GM12874 (cell line): ENCODE measurements at regions not wholly inside any gene's neighbourhood (a gene's known extent, or its start where the extent isn't known, plus 50 kb on each side); places are given as distances from the start of the nearest gene placed in this dataset.

ENCODE experiments used
- CTCF ChIP-seq: IDR thresholded peaks from 2 replicates; pipeline ENCODE4 v1.5.1; 2011; ENCODE audit warnings: low read depth, mild to moderate bottlenecking, control low read depth, low read length, moderate library complexity; ENCODE audit not compliant: insufficient read depth

GRCh38 chr9:126211441-126212074 lies 115.1 kb upstream of the MVB12B start:
- TF ChIP-seq CTCF: no peak

GRCh38 chr9:126215486-126215885 lies 111.1 kb upstream of the MVB12B start:
- no peak for TF ChIP-seq CTCF

GRCh38 chr9:126216826-126217225 lies 109.8 kb upstream of the MVB12B start:
- no peak for TF ChIP-seq CTCF

- no peak for TF ChIP-seq CTCF
These were observed 109.4 kb upstream of the MVB12B start for GRCh38 chr9:126217250-126217653.

- no peak for TF ChIP-seq CTCF
These were observed 108.8 kb upstream of the MVB12B start for GRCh38 chr9:126217797-126218196.

GRCh38 chr9:126218359-126219125 lies 108.1 kb upstream of the MVB12B start:
- TF ChIP-seq CTCF: no peak

- TF ChIP-seq CTCF: no peak
These were observed 107.5 kb upstream of the MVB12B start for GRCh38 chr9:126219166-126219565.
